Hepatocyte (in vitro differentiated cells): ENCODE measurements at regions not wholly inside any gene's neighbourhood (a gene's known extent, or its start where the extent isn't known, plus 50 kb on each side); places are given as distances from the start of the nearest gene placed in this dataset.

ENCODE experiments used
- CTCF ChIP-seq: fragments of 200-600 bp; sonication (generic); IDR thresholded peaks from 2 replicates; pipeline ENCODE4 v1.5.1; 2016; ENCODE audit warnings: antibody characterized with exemption, mild to moderate bottlenecking; ENCODE audit not compliant: poor library complexity
- EZH2 ChIP-seq: fragments of 200-600 bp; sonication (generic); IDR thresholded peaks from 2 replicates; pipeline ENCODE4 v1.6.1; 2016; ENCODE audit warnings: antibody characterized with exemption, mild to moderate bottlenecking, borderline replicate concordance

- TF ChIP-seq CTCF (no peak), EZH2 (no peak)
Measured at GRCh38 chr4:126742885-126743284, 889.9 kb upstream of the INTU start.
